Uterus (tissue), 3 donors: ENCODE measurements at regions not wholly inside any gene's neighbourhood (a gene's known extent, or its start where the extent isn't known, plus 50 kb on each side); places are given as distances from the start of the nearest gene placed in this dataset.

Experiments used
- DNase-seq, 2 donors: peaks; one replicate each; pipeline ENCODE4 v3.0.0-alpha.2; 2019 to 2020
- H3K27ac ChIP-seq, 2 donors: fragments of 200-600 bp; sonication (generic); 1 replicate in 1 of 2; 2 replicates in 1 of 2; pipeline ENCODE4 v1.5.1; 2016 to 2018
- H3K27me3 ChIP-seq, 2 donors: fragments of 200-600 bp; sonication (generic); one replicate each; pipeline ENCODE4 v1.5.1; 2018 to 2019; ENCODE audit warnings: control low read depth in 1 of 2
- H3K36me3 ChIP-seq, 2 donors: fragments of 200-600 bp; sonication (generic); one replicate each; pipeline ENCODE4 v1.5.1; 2019; ENCODE audit warnings: control low read depth in 1 of 2
- H3K4me1 ChIP-seq, 2 donors: fragments of 200-600 bp; sonication (generic); one replicate each; pipeline ENCODE4 v1.5.1; 2018 to 2019; ENCODE audit warnings: control low read depth in 1 of 2
- H3K4me3 ChIP-seq, 2 donors: fragments of 200-600 bp; sonication (generic); 1 replicate in 1 of 2; 2 replicates in 1 of 2; pipeline ENCODE4 v1.5.1; 2018 to 2019; ENCODE audit warnings: mild to moderate bottlenecking in 1 of 2
- H3K9me3 ChIP-seq, 2 donors: fragments of 200-600 bp; sonication (generic); one replicate each; pipeline ENCODE4 v1.5.1; 2019; ENCODE audit warnings: control low read depth in 1 of 2
- CTCF ChIP-seq, 4 experiments: fragments of 200-600 bp in 2 of 4; fragments of 450-650 bp in 2 of 4; sonication (generic) in 2 of 4; IDR thresholded peaks; one replicate each; pipeline ENCODE4 v1.5.1; 2016 to 2019; ENCODE audit warnings: antibody characterized with exemption in 4 of 4, mild to moderate bottlenecking in 2 of 4, moderate library complexity in 1 of 4
- POLR2A ChIP-seq, 2 donors: fragments of 450-650 bp; IDR thresholded peaks; one replicate each; pipeline ENCODE4 v1.6.1; 2016; ENCODE audit warnings: antibody characterized with exemption in 2 of 2, mild to moderate bottlenecking in 1 of 2, moderate library complexity in 1 of 2
- intact Hi-C: fragments of 100-400 bp; cut with DNase I; formaldehyde crosslinking; loops from one replicate; pipeline ENCODE4 v1.15.1; 2023; ENCODE audit warnings: low total_unique reads
- donor health status: DM: yes; HTN: yes; CAD: no.

- Histone ChIP-seq H3K27me3 (no peaks in the 10 kb centered on the region), H3K36me3 (no peaks in the 10 kb centered on the region), H3K4me1 (no peaks in the 10 kb centered on the region), H3K9me3 (no peaks in the 10 kb centered on the region), H3K4me3 (no peak overlapping the region), H3K27ac (no peak overlapping the region)
- no peak for TF ChIP-seq POLR2A (IDR thresholded peaks at IDR 0.05)
- intact Hi-C loops, result no loop called here
- DNase-seq, result no peak
Measured at GRCh38 chrX:13894888-13895565, 78.1 kb upstream of the GPM6B start.

- TF ChIP-seq CTCF (IDR thresholded peaks at IDR 0.05), result no peak
- no peak for TF ChIP-seq POLR2A (IDR thresholded peaks at IDR 0.05)
- no peaks in the 10 kb centered on the region for H3K4me1 ChIP-seq
- H3K36me3 ChIP-seq, result no peaks in the 10 kb centered on the region
- no peak overlapping the region for H3K4me3 ChIP-seq
- intact Hi-C loops, result no loop called here
- no peaks in the 10 kb centered on the region for H3K27me3 ChIP-seq
- H3K9me3 ChIP-seq, result no peaks in the 10 kb centered on the region
- H3K27ac ChIP-seq, result no peak overlapping the region
- DNase-seq, result no peak
Measured at GRCh38 chrX:13893826-13894225, 76.9 kb upstream of the GPM6B start.

- H3K27ac ChIP-seq, result no peak overlapping the region
- H3K9me3 ChIP-seq, result no peaks in the 10 kb centered on the region
- intact Hi-C loops, result no loop called here
- DNase-seq, result no peak
- no peak for TF ChIP-seq CTCF (IDR thresholded peaks at IDR 0.05)
- TF ChIP-seq POLR2A (IDR thresholded peaks at IDR 0.05), result no peak
- H3K4me1 ChIP-seq, result no peaks in the 10 kb centered on the region
- H3K27me3 ChIP-seq, result no peaks in the 10 kb centered on the region
- no peaks in the 10 kb centered on the region for H3K36me3 ChIP-seq
- no peak overlapping the region for H3K4me3 ChIP-seq
Measured at GRCh38 chrX:13892856-13893255, 76.0 kb upstream of the GPM6B start.

- DNase-seq, result no peak
- Histone ChIP-seq H3K9me3 (no peaks in the 10 kb centered on the region), H3K36me3 (no peaks in the 10 kb centered on the region), H3K4me1 (no peaks in the 10 kb centered on the region), H3K27me3 (no peaks in the 10 kb centered on the region), H3K4me3 (no peak overlapping the region), H3K27ac (no peak overlapping the region)
- intact Hi-C loops, result no loop called here
- TF ChIP-seq POLR2A (IDR thresholded peaks at IDR 0.05) (no peak), CTCF (IDR thresholded peaks at IDR 0.05) (no peak)
Measured at GRCh38 chrX:13891377-13892140, 74.7 kb upstream of the GPM6B start.

GRCh38 chrX:13890806-13891205 is 73.9 kb upstream of the GPM6B start:
- Histone ChIP-seq H3K27ac (no peak overlapping the region), H3K4me3 (no peak overlapping the region), H3K9me3 (no peaks in the 10 kb centered on the region), H3K27me3 (no peaks in the 10 kb centered on the region), H3K4me1 (no peaks in the 10 kb centered on the region), H3K36me3 (no peaks in the 10 kb centered on the region)
- no peak for TF ChIP-seq CTCF (IDR thresholded peaks at IDR 0.05)
- no peak for TF ChIP-seq POLR2A (IDR thresholded peaks at IDR 0.05)
- no peak for DNase-seq
- intact Hi-C loops, result no loop called here
